Heart right ventricle (tissue), 16 donors: ENCODE measurements at regions not wholly inside any gene's neighbourhood (a gene's known extent, or its start where the extent isn't known, plus 50 kb on each side); places are given as distances from the start of the nearest gene placed in this dataset.

Experiments
- ATAC-seq, 8 donors: fragments of 200-7000 bp; cut with Tn5 transposase; one replicate each; pipeline ENCODE4 v1.9.1; 2020; ENCODE audit warnings: mild to moderate bottlenecking in 8 of 8, moderate library complexity in 8 of 8, moderate number of reproducible peaks in 1 of 8
- DNase-seq, 2 donors: peaks; one replicate each; pipeline ENCODE4 v3.0.0-alpha.2; 2020
- H3K27ac ChIP-seq, 10 donors: fragments of 200-600 bp; sonication (generic) in 2 of 10; one replicate each; pipeline versions ENCODE4 v1.5.0 to v1.8.0; 2020 to 2022; ENCODE audit warnings: mild to moderate bottlenecking in 3 of 10
- H3K27me3 ChIP-seq, 7 donors: fragments of 200-600 bp; one replicate each; pipeline ENCODE4 v1.8.0; 2021 to 2022; ENCODE audit warnings: mild to moderate bottlenecking in 2 of 7
- H3K36me3 ChIP-seq, 9 donors: fragments of 200-600 bp; sonication (generic) in 1 of 9; one replicate each; pipeline versions ENCODE4 v1.5.0 to v1.8.0; 2020 to 2022; ENCODE audit warnings: mild to moderate bottlenecking in 2 of 9
- H3K4me1 ChIP-seq, 9 donors: fragments of 200-600 bp; sonication (generic) in 1 of 9; one replicate each; pipeline versions ENCODE4 v1.5.0 to v1.8.0; 2020 to 2022; ENCODE audit warnings: mild to moderate bottlenecking in 4 of 9
- H3K4me3 ChIP-seq, 10 donors: fragments of 200-600 bp; sonication (generic) in 2 of 10; one replicate each; pipeline versions ENCODE4 v1.5.0 to v1.8.0; 2020 to 2022; ENCODE audit warnings: mild to moderate bottlenecking in 7 of 10, moderate library complexity in 2 of 10
- H3K9me3 ChIP-seq, 11 donors: fragments of 200-600 bp in 10 of 11; sonication (generic) in 2 of 11; one replicate each; pipeline versions ENCODE4 v1.5.0 to v1.8.0; 2013 to 2022; ENCODE audit warnings: mild to moderate bottlenecking in 2 of 11, control low read depth in 1 of 11, moderate library complexity in 1 of 11
- CTCF ChIP-seq, 9 donors: fragments of 200-600 bp; sonication (generic) in 2 of 9; IDR thresholded peaks; one replicate each; pipeline versions ENCODE4 v1.5.0 to v1.8.0; 2021 to 2022; ENCODE audit warnings: antibody characterized with exemption in 9 of 9, mild to moderate bottlenecking in 5 of 9, moderate library complexity in 1 of 9
- WGBS, 2 donors: extraction: QIAGEN DNeasy Blood & Tissue Kit; methylation state at CpG; one replicate each; pipeline ENCODE4 v1.1.7; 2013; ENCODE audit warnings: inconsistent platforms in 1 of 2; 5-methylcytosine and 5-hydroxymethylcytosine counted together
- intact Hi-C, 10 donors: fragments of 100-400 bp; cut with DNase I; formaldehyde crosslinking; loops; one replicate each; pipeline versions ENCODE4 v1.11.1 to v1.14.2; 2022
- donor health status: Arrhythmogenic right ventricular cardiomyopathy.
- donor health status: ischemic (EF 13 %, LVEDD 7.1; RV severe dilation, severe dysfunction).
- donor health status: healthy with polysubstance abuse.
- donor health status: DM: no; HTN: yes; CAD: no.
- donor health status: DM: no; HTN: no; CAD: no.
- donor health status: ischemic (EF 25% LVEDD 6.9; RV normal size, moderate dysfunction).
- donor health status: ischemic (EF 25% LVEDD 5.7; RV mildly dilated, moderate dysfunction).
- donor health status: healthy.
- donor health status: DM: yes; HTN: yes; CAD: no.
- donor health status: Ischemic cardiomyopathy.
- donor health status: ischemic (EF 35%, LVEDD 5.7; RV mildly dilated, moderate dysfunction).
- donor health status: nonischemic (EF 11% LVEDD 7.7; RV severe dilation, severe dysfunction).
- donor health status: DM: yes; HTN: yes; CAD: no.
- donor health status: PGD.
- donor health status: ischemic (EF 29% LVEDD 5.4; RV normal size, mild dysfunction).
- donor health status: nonischemic (EF 23%, LVEDD 6.1; RV moderate dilation, normal function).

- Histone ChIP-seq H3K4me1 (no peaks in the 10 kb centered on the region), H3K27ac (no peak overlapping the region), H3K36me3 (no peaks in the 10 kb centered on the region), H3K27me3 (no peaks in the 10 kb centered on the region), H3K4me3 (no peak overlapping the region), H3K9me3 (no peaks in the 10 kb centered on the region)
- 89 to 90% methylated on average over 9 of the region's 9 CpGs for WGBS, 2 donors
- DNase-seq (no peak), ATAC-seq (no peak)
- TF ChIP-seq CTCF (IDR thresholded peaks at IDR 0.05): no peak
- intact Hi-C loops: loop anchor here in 5 of 10 donors (10.0 kb wide), 3 partner anchors 220 to 1560 kb away; partner anchors contain the start of gene ID2 (in 2 of the 5)
These were observed 288.1 kb downstream of the RNF144A start for GRCh38 chr2:7205151-7205830.

- WGBS, 2 donors: 81 to 83% methylated on average over 10 of the region's 10 CpGs
- TF ChIP-seq CTCF (IDR thresholded peaks at IDR 0.05): no peak
- Histone ChIP-seq H3K36me3 (no peaks in the 10 kb centered on the region), H3K4me1 (no peaks in the 10 kb centered on the region), H3K4me3 (no peak overlapping the region), H3K27ac (no peak overlapping the region), H3K27me3 (no peaks in the 10 kb centered on the region), H3K9me3 (no peaks in the 10 kb centered on the region)
- ATAC-seq: no peak
- intact Hi-C loops: loop anchor here in 5 of 10 donors (10.0 kb wide), 3 partner anchors 219 to 1559 kb away; partner anchors contain the start of gene ID2 (in 2 of the 5)
- DNase-seq: no peak
These were observed 289.0 kb downstream of the RNF144A start for GRCh38 chr2:7206111-7206810.

GRCh38 chr2:7207631-7208030 lies 290.4 kb downstream of the RNF144A start:
- 89 to 90% methylated on average over 7 of the region's 7 CpGs for whole genome bisulfite sequencing, 2 donors
- Histone ChIP-seq H3K27me3 (no peaks in the 10 kb centered on the region), H3K27ac (no peak overlapping the region), H3K4me3 (no peak overlapping the region), H3K9me3 (no peaks in the 10 kb centered on the region), H3K36me3 (no peaks in the 10 kb centered on the region), H3K4me1 (no peaks in the 10 kb centered on the region)
- no peak for TF ChIP-seq CTCF (IDR thresholded peaks at IDR 0.05)
- intact Hi-C loops: loop anchor here in 5 of 10 donors (10.0 kb wide), 3 partner anchors 217 to 1557 kb away; partner anchors contain the start of gene ID2 (in 2 of the 5)
- no peak for ATAC-seq
- DNase-seq: no peak

GRCh38 chr2:7209757-7210555 lies 292.7 kb downstream of the RNF144A start:
- Histone ChIP-seq H3K4me1 (no peaks in the 10 kb centered on the region), H3K4me3 (no peak overlapping the region), H3K9me3 (no peaks in the 10 kb centered on the region), H3K27ac (no peak overlapping the region), H3K27me3 (no peaks in the 10 kb centered on the region), H3K36me3 (no peaks in the 10 kb centered on the region)
- no peak for DNase-seq
- ATAC-seq: no peak
- no peak for TF ChIP-seq CTCF (IDR thresholded peaks at IDR 0.05)
- WGBS, 2 donors: 69 to 81% methylated on average over 5 of the region's 5 CpGs
- intact Hi-C loops: loop anchor here in 5 of 10 donors (10.0 kb wide), 3 partner anchors 215 to 1555 kb away; partner anchors contain the start of gene ID2 (in 2 of the 5)
